HUES64 (cell line): ENCODE measurements at regions not wholly inside any gene's neighbourhood (a gene's known extent, or its start where the extent isn't known, plus 50 kb on each side); places are given as distances from the start of the nearest gene placed in this dataset.
"Not testable (repeated sequence)": the region's sequence is repeated elsewhere in the genome, so short reads cannot be mapped to it uniquely, and the experiment has no call there.

Source experiments
- H3K27ac ChIP-seq: 2 replicates; pipeline ENCODE4 v1.7.0; 2013; ENCODE audit warnings: low read depth, low read length, inconsistent platforms
- H3K27me3 ChIP-seq: 2 replicates; pipeline ENCODE4 v1.6.1; 2013; ENCODE audit warnings: mild to moderate bottlenecking, low read length; ENCODE audit not compliant: insufficient read depth
- H3K36me3 ChIP-seq: 2 replicates; pipeline ENCODE4 v1.6.1; 2013; ENCODE audit warnings: mild to moderate bottlenecking, low read length; ENCODE audit not compliant: insufficient read depth
- H3K4me1 ChIP-seq: 2 replicates; pipeline ENCODE4 v1.6.1; 2013; ENCODE audit warnings: mild to moderate bottlenecking, low read length, moderate library complexity; ENCODE audit not compliant: insufficient read depth
- H3K4me3 ChIP-seq: 2 replicates; pipeline ENCODE4 v1.5.1; 2013; ENCODE audit warnings: mild to moderate bottlenecking, low read length, moderate library complexity
- H3K9ac ChIP-seq: 2 replicates; pipeline ENCODE4 v1.6.1; 2013; ENCODE audit warnings: mild to moderate bottlenecking, low read depth, low read length
- H3K9me3 ChIP-seq: 2 replicates; pipeline ENCODE4 v1.6.1; 2013; ENCODE audit warnings: low read depth, low read length; ENCODE audit not compliant: insufficient read depth
- WGBS: fragments of 150-250, 120-280 bp; methylation state at CpG from one replicate; pipeline ENCODE4 v1.1.7; 2013; ENCODE audit warnings: missing lambda C conversion rate; 5-methylcytosine and 5-hydroxymethylcytosine counted together

GRCh38 chr17:71205951-71206350, 914.9 kb upstream of the SOX9 start:
- H3K9ac ChIP-seq, H3K4me3 ChIP-seq, H3K27me3 ChIP-seq, H3K4me1 ChIP-seq, H3K27ac ChIP-seq, H3K9me3 ChIP-seq, H3K36me3 ChIP-seq: not testable (repeated sequence)
- 100% methylated on average over 2 of the region's 5 CpGs for WGBS

- Histone ChIP-seq H3K9me3 (peaks cover 3% of the 10 kb centered on the region; the same call in 1 of the 2 replicates), H3K9ac (no peak overlapping the region), H3K27ac (no peak overlapping the region), H3K4me3 (no peak overlapping the region), H3K4me1 (no peaks in the 10 kb centered on the region), H3K27me3 (no peaks in the 10 kb centered on the region), H3K36me3 (no peaks in the 10 kb centered on the region)
- WGBS, result 91% methylated on average over 3 of the region's 3 CpGs
Measured at GRCh38 chr17:71208111-71208704, 912.6 kb upstream of the SOX9 start.

DNA sequence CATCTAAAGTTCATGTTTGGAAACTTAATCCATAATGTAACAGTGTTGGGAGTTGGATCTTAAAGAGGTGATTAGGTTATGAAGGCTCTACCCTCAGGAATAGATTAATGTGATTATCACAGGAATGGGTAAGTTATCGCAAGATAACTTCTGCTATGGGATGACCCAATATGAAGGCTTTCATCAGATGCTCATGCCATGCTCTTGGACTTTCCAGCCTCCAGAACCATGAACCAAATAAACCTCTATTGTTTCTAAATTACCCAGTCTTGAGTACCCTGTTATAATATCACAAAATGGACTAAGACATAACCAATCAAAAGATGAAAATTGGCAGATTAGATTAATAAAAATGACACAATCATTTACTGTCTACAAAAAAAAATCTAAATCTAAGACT, 906.9 kb upstream of the SOX9 start:
- no peaks in the 10 kb centered on the region for H3K4me1 ChIP-seq
- H3K27me3 ChIP-seq, result no peaks in the 10 kb centered on the region
- no peak overlapping the region for H3K27ac ChIP-seq
- peaks cover 8% of the 10 kb centered on the region; the same call in 1 of the 2 replicates for H3K9me3 ChIP-seq
- 100% methylated on average over 1 of the region's 1 CpG for WGBS
- no peak overlapping the region for H3K9ac ChIP-seq
- H3K4me3 ChIP-seq, result no peak overlapping the region
- no peaks in the 10 kb centered on the region for H3K36me3 ChIP-seq

GRCh38 chr17:71217769-71218168, 903.1 kb upstream of the SOX9 start:
- Histone ChIP-seq H3K9me3 (peaks cover 8% of the 10 kb centered on the region; the same call in 1 of the 2 replicates), H3K27me3 (no peaks in the 10 kb centered on the region), H3K36me3 (no peaks in the 10 kb centered on the region), H3K9ac (no peak overlapping the region), H3K4me3 (no peak overlapping the region), H3K27ac (no peak overlapping the region), H3K4me1 (no peaks in the 10 kb centered on the region)
- no CpG with 5 or more reads among the region's 2 CpGs for WGBS

DNA sequence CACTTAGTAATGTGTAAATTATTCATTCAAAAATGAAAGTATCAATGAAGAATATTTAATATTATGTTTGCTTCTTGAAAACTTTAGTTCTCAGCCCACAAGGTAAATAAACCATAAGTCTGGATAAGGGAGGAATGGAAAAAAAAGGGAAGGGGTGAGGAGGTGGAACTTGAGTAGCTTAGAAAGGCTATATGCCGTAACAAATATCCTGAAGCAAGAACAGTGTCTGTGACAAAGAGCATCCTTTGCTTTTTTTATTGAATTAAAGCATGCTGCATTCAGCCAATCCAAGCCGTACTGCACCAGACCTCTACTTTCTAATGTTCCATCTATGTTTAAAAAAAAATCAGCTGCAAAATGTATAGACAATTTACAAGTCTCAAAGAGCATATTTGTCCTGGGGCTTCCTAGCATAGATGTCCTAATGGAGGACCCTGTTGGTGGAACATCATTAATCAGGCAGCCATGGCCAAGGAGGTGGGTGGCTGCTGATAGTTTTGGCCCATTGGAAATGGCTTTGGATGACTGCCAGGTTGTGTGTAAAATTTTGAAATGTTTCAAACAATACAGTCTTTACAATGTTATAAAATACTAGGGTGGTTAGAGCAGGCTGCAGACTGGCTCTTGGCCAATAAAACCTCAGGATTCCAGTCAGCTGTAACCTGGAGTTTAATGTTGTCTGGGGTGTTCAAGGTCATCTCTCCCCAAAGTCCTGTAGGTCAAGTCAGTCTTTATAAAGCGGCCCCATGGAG, 895.8 kb upstream of the SOX9 start:
- no peak overlapping the region for H3K9ac ChIP-seq
- H3K9me3 ChIP-seq, result no peaks in the 10 kb centered on the region
- H3K36me3 ChIP-seq, result no peaks in the 10 kb centered on the region
- H3K4me1 ChIP-seq, result no peaks in the 10 kb centered on the region
- no peak overlapping the region for H3K27ac ChIP-seq
- no peak overlapping the region for H3K4me3 ChIP-seq
- 92% methylated on average over 3 of the region's 3 CpGs for WGBS
- no peaks in the 10 kb centered on the region for H3K27me3 ChIP-seq

DNA sequence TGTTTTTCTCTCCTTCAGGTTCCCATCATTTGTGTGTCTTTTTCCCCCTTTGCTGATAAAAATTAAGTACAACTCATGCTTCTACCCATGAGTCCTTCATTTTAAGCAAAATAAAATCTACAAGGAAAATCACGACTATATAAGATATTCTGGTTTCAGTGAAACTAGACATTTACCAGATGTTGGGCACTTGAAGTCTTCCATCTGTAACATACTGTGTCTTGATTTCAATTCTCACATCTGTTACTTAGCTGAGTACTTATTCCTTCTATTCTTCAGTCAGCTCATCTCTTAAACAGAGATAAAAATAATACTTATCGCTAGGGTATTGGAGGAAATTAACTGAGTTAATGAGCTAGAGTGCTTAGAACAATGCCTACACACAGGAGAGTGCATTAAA, 893.0 kb upstream of the SOX9 start:
- Histone ChIP-seq H3K4me1 (no peaks in the 10 kb centered on the region), H3K9ac (no peak overlapping the region), H3K27me3 (no peaks in the 10 kb centered on the region), H3K36me3 (no peaks in the 10 kb centered on the region), H3K9me3 (no peaks in the 10 kb centered on the region), H3K27ac (no peak overlapping the region), H3K4me3 (no peak overlapping the region)
- WGBS, result 100% methylated on average over 1 of the region's 2 CpGs

GRCh38 chr17:71229070-71229469, 891.8 kb upstream of the SOX9 start:
- Histone ChIP-seq H3K4me1 (no peaks in the 10 kb centered on the region), H3K4me3 (no peak overlapping the region), H3K27me3 (no peaks in the 10 kb centered on the region), H3K9me3 (no peaks in the 10 kb centered on the region), H3K9ac (no peak overlapping the region), H3K27ac (no peak overlapping the region), H3K36me3 (no peaks in the 10 kb centered on the region)
- 95% methylated on average over 1 of the region's 1 CpG for WGBS

DNA sequence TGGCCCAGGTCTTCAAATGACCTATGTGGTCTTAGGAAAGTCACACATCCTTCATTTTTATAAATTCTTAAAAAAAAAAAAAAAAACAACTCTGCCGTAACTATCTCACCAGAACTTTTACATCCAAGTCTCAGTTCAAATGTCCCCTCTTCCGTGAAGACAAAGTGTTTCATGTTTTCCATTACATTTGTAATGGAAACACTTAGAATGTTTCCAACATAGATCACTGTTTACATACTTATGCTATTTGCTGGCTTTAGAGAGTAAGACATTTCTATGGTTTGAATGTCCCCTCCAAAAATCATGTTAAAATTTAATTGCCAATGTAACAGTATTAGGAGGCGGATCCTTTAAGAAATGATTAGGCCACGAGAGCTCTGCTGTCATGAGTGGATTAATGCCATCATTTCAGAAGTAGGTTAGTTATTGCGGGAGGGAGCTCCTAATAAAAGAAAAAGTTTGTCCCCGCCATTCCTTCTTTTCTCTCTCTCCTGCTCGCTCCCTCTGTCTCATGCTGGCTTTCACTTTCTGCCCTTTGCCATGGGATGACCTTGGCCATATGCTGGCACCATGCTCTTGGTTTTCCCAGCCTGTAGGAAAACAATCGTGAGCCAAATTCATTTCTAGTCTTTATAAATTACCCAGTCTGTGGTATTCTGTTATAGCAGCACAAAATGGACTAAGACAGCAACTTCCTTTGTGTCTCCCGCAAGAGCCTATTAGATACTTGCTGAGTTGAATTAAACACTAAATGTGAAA, 887.8 kb upstream of the SOX9 start:
- H3K9me3 ChIP-seq, result no peaks in the 10 kb centered on the region
- 95% methylated on average over 9 of the region's 9 CpGs for WGBS
- no peak overlapping the region for H3K9ac ChIP-seq
- no peaks in the 10 kb centered on the region for H3K27me3 ChIP-seq
- H3K27ac ChIP-seq, result no peak overlapping the region
- no peak overlapping the region for H3K4me3 ChIP-seq
- no peaks in the 10 kb centered on the region for H3K4me1 ChIP-seq
- no peaks in the 10 kb centered on the region for H3K36me3 ChIP-seq

- H3K9me3 ChIP-seq, result no peaks in the 10 kb centered on the region
- H3K4me1 ChIP-seq, result no peaks in the 10 kb centered on the region
- no peak overlapping the region for H3K4me3 ChIP-seq
- 93% methylated on average over 7 of the region's 7 CpGs for WGBS
- no peaks in the 10 kb centered on the region for H3K27me3 ChIP-seq
- H3K36me3 ChIP-seq, result no peaks in the 10 kb centered on the region
- H3K9ac ChIP-seq, result no peak overlapping the region
- H3K27ac ChIP-seq, result no peak overlapping the region
Measured at GRCh38 chr17:71234349-71234748, 886.5 kb upstream of the SOX9 start.

DNA sequence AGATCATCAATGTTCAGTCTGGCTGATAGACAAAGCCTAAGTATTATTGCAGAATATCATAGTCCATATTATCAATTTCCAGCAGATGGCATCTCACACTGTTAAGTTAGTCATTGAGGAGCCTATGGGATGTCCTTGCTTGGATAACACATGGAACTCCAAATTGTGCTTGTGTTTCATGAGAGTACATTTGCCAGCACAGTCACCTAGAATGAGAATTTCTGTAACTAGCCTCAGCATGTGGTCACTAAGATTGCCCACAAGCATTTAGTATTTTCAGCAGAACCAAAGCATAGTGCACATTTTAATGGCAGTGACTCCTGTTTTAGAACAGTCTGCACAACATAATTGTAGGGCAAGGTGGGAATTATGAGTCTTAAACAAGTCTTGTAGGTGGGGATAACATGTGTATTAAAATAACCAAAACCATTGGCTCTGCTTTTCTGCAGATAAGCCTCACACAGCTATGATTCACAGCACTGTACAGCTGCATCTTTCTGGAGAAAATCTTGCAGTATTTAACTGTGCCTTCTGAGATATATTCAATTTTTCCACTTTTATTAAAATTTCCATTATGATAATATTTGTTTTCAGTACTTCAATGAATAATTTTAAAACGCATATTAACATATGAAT, 882.8 kb upstream of the SOX9 start:
- no peaks in the 10 kb centered on the region for H3K9me3 ChIP-seq
- no peaks in the 10 kb centered on the region for H3K27me3 ChIP-seq
- no peak overlapping the region for H3K4me3 ChIP-seq
- no peak overlapping the region for H3K27ac ChIP-seq
- H3K9ac ChIP-seq, result no peak overlapping the region
- H3K36me3 ChIP-seq, result no peaks in the 10 kb centered on the region
- no peaks in the 10 kb centered on the region for H3K4me1 ChIP-seq
- WGBS, result 100% methylated on average over 1 of the region's 1 CpG

DNA sequence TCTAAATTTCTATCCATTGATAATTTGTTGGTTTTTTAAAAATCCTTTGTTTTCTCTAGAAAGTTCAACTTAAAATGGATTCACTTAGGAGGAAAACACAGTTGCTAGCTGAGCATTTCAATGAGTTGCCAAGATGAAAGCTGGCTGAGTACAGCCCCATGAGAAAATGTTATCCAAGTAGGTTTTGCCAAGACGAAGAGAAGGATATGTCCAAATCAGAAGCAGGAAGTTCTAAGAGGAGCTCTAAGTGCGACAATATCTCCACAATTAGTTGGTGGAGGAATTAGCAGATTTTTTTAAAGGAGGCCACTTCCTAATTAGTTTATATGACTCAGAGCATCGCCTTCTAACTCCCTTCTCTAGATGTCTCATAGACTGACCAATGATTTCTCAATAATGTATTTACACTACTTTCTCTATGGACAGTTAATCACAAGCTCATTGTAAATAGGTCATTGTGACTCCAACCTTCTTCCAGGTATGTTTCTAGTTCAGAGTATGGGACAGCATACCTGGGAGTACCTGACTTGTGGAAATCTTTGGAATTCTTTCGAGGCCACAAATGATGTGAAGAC, 873.3 kb upstream of the SOX9 start:
- 94% methylated on average over 4 of the region's 4 CpGs for WGBS
- Histone ChIP-seq H3K9me3 (no peaks in the 10 kb centered on the region), H3K27ac (no peak overlapping the region), H3K9ac (no peak overlapping the region), H3K4me1 (no peaks in the 10 kb centered on the region), H3K4me3 (no peak overlapping the region), H3K27me3 (no peaks in the 10 kb centered on the region), H3K36me3 (no peaks in the 10 kb centered on the region)
